Suppressor macrophage treated with lipopolysaccharide for 4 hours (primary cell): ENCODE measurements at regions not wholly inside any gene's neighbourhood (a gene's known extent, or its start where the extent isn't known, plus 50 kb on each side); places are given as distances from the start of the nearest gene placed in this dataset.

Source experiments
- DNase-seq: peaks from one replicate; pipeline ENCODE4 v3.0.0-alpha.2; 2020

- no peak for DNase-seq
Measured at GRCh38 chr14:95381726-95382125, 62.0 kb upstream of the CLMN start.

- no peak for DNase-seq
Measured at GRCh38 chr14:95380350-95381042, 60.8 kb upstream of the CLMN start.

- DNase-seq, result no peak
Measured at GRCh38 chr14:95379634-95380033, 59.9 kb upstream of the CLMN start.

- DNase-seq, result no peak
Measured at GRCh38 chr14:95375539-95376109, 55.9 kb upstream of the CLMN start.

DNA sequence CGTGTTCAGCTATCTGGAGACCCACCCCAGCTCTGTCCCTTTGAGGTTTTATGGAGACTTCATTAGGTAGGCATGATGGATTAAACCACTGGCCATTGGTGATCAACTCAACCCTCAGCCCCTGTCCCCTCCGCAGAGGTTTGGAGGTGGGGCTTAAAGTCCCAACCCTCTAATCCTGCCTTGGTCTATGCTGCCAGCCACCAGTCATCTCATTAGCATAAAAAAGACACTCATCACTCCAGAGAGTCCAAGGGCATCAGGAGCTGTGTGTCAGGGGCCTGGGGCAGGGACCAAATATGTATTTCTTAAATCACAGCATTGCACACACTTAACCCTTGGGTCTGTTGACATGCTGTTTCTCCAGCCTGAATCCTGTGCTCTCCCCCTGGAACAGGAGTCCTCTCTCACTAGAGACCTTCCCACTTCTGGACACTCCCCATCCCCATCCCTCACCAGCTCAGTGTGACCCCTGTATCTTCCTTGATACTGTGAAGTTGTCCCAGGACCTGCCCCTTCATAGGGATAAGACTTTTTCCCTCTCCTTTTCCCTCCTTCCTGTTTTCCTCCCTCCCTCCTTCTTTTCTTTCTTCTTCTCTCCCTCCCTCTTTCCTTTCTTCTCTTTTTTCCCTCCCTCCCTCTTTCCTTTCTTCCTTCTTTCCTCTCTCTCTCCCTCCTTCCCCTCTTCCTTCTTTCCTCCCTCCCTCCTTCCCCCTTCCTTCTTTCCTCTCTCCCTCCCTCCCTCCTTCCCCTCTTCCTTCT is 54.7 kb upstream of the CLMN start:
- DNase-seq, result no peak

DNA sequence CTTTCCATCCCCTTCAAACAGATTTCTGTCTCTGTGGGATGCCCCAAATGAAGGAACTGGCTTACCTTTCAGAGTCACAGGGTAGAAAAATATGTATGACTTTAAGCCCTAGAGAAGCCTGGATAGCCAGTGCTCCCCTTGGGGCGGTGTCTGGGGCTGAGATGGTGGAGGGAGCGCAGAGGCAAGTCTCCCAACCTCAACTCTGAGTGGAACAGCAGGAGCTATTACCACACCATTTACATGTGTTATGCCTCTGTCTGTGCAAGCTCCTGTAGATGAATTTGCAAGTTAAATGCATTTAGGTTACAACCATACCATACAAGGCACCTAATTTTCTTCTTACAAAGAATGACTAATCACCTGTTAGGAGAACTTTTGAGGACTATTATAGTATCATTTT is 50.4 kb upstream of the CLMN start:
- no peak for DNase-seq
